Breast epithelium (tissue), 4 donors: ENCODE measurements at regions not wholly inside any gene's neighbourhood (a gene's known extent, or its start where the extent isn't known, plus 50 kb on each side); places are given as distances from the start of the nearest gene placed in this dataset.

Experiments
- DNase-seq, 2 donors: peaks; one replicate each; pipeline ENCODE4 v3.0.0-alpha.2; 2019; ENCODE audit warnings: low spot score in 2 of 2
- H3K27ac ChIP-seq, 2 donors: fragments of 200-600 bp; sonication (generic) in 1 of 2; one replicate each; pipeline ENCODE4 v1.5.1; 2016 to 2019; ENCODE audit warnings: mild to moderate bottlenecking in 1 of 2
- H3K27me3 ChIP-seq, 2 donors: fragments of 200-600 bp; sonication (generic) in 1 of 2; one replicate each; pipeline versions ENCODE4 v1.5.1 to v1.6.0; 2017 to 2019; ENCODE audit warnings: control low read depth in 1 of 2, mild to moderate bottlenecking in 1 of 2
- H3K36me3 ChIP-seq: fragments of 200-600 bp; one replicate; pipeline ENCODE4 v1.5.1; 2019
- H3K4me1 ChIP-seq, 2 donors: fragments of 200-600 bp; sonication (generic); one replicate each; pipeline ENCODE4 v1.5.1; 2016 to 2019; ENCODE audit warnings: control low read depth in 1 of 2
- H3K4me3 ChIP-seq, 3 donors: fragments of 200-600 bp; sonication (generic); 1 replicate in 2 of 3; 2 replicates in 1 of 3; pipeline ENCODE4 v1.5.1; 2016 to 2019; ENCODE audit warnings: mild to moderate bottlenecking in 3 of 3, moderate library complexity in 2 of 3
- H3K9me3 ChIP-seq, 2 donors: fragments of 200-600 bp; sonication (generic) in 1 of 2; one replicate each; pipeline ENCODE4 v1.5.1; 2016 to 2019; ENCODE audit warnings: control low read depth in 1 of 2
- CTCF ChIP-seq, 3 donors: fragments of 450-650 bp; IDR thresholded peaks; one replicate each; pipeline ENCODE4 v1.5.1; 2016 to 2017; ENCODE audit warnings: antibody characterized with exemption in 3 of 3, mild to moderate bottlenecking in 3 of 3, moderate library complexity in 3 of 3
- POLR2A ChIP-seq: fragments of 450-650 bp; IDR thresholded peaks from one replicate; pipeline ENCODE4 v1.6.1; 2016; ENCODE audit warnings: antibody characterized with exemption, mild to moderate bottlenecking, moderate library complexity
- POLR2AphosphoS5 ChIP-seq, 3 donors: sonication (generic); formaldehyde crosslinking; IDR thresholded peaks; one replicate each; pipeline ENCODE4 v1.6.1; 2017; ENCODE audit warnings: antibody characterized with exemption in 3 of 3
- intact Hi-C: fragments of 100-400 bp; cut with DNase I; formaldehyde crosslinking; loops from one replicate; pipeline ENCODE4 v1.15.1; 2023; ENCODE audit warnings: low total_unique reads

- no peak for TF ChIP-seq POLR2AphosphoS5 (IDR thresholded peaks at IDR 0.05)
- TF ChIP-seq CTCF (IDR thresholded peaks at IDR 0.05), result no peak
Measured at GRCh38 chr11:69553416-69554357, 72.2 kb downstream of the LINC01488 start.

GRCh38 chr11:69554849-69555248 lies 73.4 kb downstream of the LINC01488 start:
- peak in 1 of 2 donors; percentile 19 for DNase-seq
- Histone ChIP-seq H3K36me3 (no peaks in the 10 kb centered on the region), H3K4me1 (no peaks in the 10 kb centered on the region), H3K27me3 (no peaks in the 10 kb centered on the region), H3K27ac (no peak overlapping the region), H3K4me3 (no peak overlapping the region), H3K9me3 (peaks cover 6 to 14% of the 10 kb centered on the region in 2 donors)
- TF ChIP-seq POLR2A, result no peak
- TF ChIP-seq CTCF (IDR thresholded peaks at IDR 0.05), result no peak
- TF ChIP-seq POLR2AphosphoS5 (IDR thresholded peaks at IDR 0.05), result no peak
- intact Hi-C loops, result no loop called here

More at GRCh38 chr11:69553416-69554357, 72.2 kb downstream of the LINC01488 start:
- Histone ChIP-seq H3K4me1 (no peaks in the 10 kb centered on the region), H3K4me3 (no peak overlapping the region), H3K27me3 (no peaks in the 10 kb centered on the region), H3K36me3 (no peaks in the 10 kb centered on the region), H3K27ac (no peak overlapping the region), H3K9me3 (peaks cover 8 to 23% of the 10 kb centered on the region in 2 donors)
- intact Hi-C loops, result no loop called here
- peak in 1 of 2 donors; percentile 43 for DNase-seq

- intact Hi-C loops, result no loop called here
- no peaks in the 10 kb centered on the region for H3K9me3 ChIP-seq
- TF ChIP-seq POLR2AphosphoS5 (IDR thresholded peaks at IDR 0.05) (no peak), CTCF (IDR thresholded peaks at IDR 0.05) (no peak), POLR2A (no peak)
- no peaks in the 10 kb centered on the region for H3K36me3 ChIP-seq
- H3K27me3 ChIP-seq, result no peaks in the 10 kb centered on the region
- no peaks in the 10 kb centered on the region for H3K4me1 ChIP-seq
- H3K4me3 ChIP-seq, result no peak overlapping the region
- H3K27ac ChIP-seq, result no peak overlapping the region
- DNase-seq, result no peak
Measured at GRCh38 chr11:69557266-69557665, 75.8 kb downstream of the LINC01488 start.

GRCh38 chr11:69558519-69558941 lies 77.1 kb downstream of the LINC01488 start:
- H3K27ac ChIP-seq, result no peak overlapping the region
- no peak overlapping the region for H3K4me3 ChIP-seq
- no peaks in the 10 kb centered on the region for H3K36me3 ChIP-seq
- DNase-seq, result no peak
- intact Hi-C loops, result no loop called here
- no peaks in the 10 kb centered on the region for H3K27me3 ChIP-seq
- H3K4me1 ChIP-seq, result no peaks in the 10 kb centered on the region
- no peak for TF ChIP-seq POLR2A
- TF ChIP-seq CTCF (IDR thresholded peaks at IDR 0.05), result no peak
- TF ChIP-seq POLR2AphosphoS5 (IDR thresholded peaks at IDR 0.05), result no peak
- H3K9me3 ChIP-seq, result no peaks in the 10 kb centered on the region

GRCh38 chr11:69559181-69559580 lies 77.7 kb downstream of the LINC01488 start:
- TF ChIP-seq POLR2AphosphoS5 (IDR thresholded peaks at IDR 0.05) (no peak), POLR2A (no peak), CTCF (IDR thresholded peaks at IDR 0.05) (no peak)
- DNase-seq, result no peak
- intact Hi-C loops, result no loop called here
- Histone ChIP-seq H3K36me3 (no peaks in the 10 kb centered on the region), H3K4me3 (no peak overlapping the region), H3K27ac (no peak overlapping the region), H3K4me1 (no peaks in the 10 kb centered on the region), H3K27me3 (no peaks in the 10 kb centered on the region), H3K9me3 (no peaks in the 10 kb centered on the region)
